Neural progenitor cell (in vitro differentiated cells): ENCODE measurements at regions not wholly inside any gene's neighbourhood (a gene's known extent, or its start where the extent isn't known, plus 50 kb on each side); places are given as distances from the start of the nearest gene placed in this dataset.

Experiments
- DNase-seq: peaks from one replicate; pipeline ENCODE4 v3.0.0-alpha.2; 2016; ENCODE audit warnings: low spot score
- H2AFZ ChIP-seq: fragments of 200-600 bp; sonication (generic); replicated peaks from 2 replicates; pipeline ENCODE4 v1.6.1; 2016; ENCODE audit warnings: antibody characterized with exemption
- H3F3A ChIP-seq: fragments of 200-600 bp; sonication (generic); 2 replicates; pipeline ENCODE4 v1.6.1; 2016; ENCODE audit warnings: antibody characterized with exemption, low read depth
- H3K27ac ChIP-seq: fragments of 200-600 bp; sonication (generic); 2 replicates; pipeline ENCODE4 v1.5.1; 2016; ENCODE audit warnings: mild to moderate bottlenecking
- H3K27me3 ChIP-seq: fragments of 200-600 bp; sonication (generic); 2 replicates; pipeline ENCODE4 v1.6.1; 2016; ENCODE audit warnings: mild to moderate bottlenecking, moderate library complexity
- H3K36me3 ChIP-seq: fragments of 200-600 bp; sonication (generic); 2 replicates; pipeline ENCODE4 v1.5.1; 2016
- H3K4me1 ChIP-seq: fragments of 200-600 bp; sonication (generic); 2 replicates; pipeline ENCODE4 v1.6.1; 2016; ENCODE audit warnings: mixed run types
- H3K4me2 ChIP-seq: fragments of 200-600 bp; sonication (generic); 2 replicates; pipeline ENCODE4 v1.6.1; 2016
- H3K4me3 ChIP-seq: fragments of 200-600 bp; sonication (generic); 2 replicates; pipeline ENCODE4 v1.5.1; 2016
- H3K79me2 ChIP-seq: fragments of 200-600 bp; sonication (generic); 2 replicates; pipeline ENCODE4 v1.6.1; 2016; ENCODE audit warnings: low read depth
- H3K9ac ChIP-seq: fragments of 200-600 bp; sonication (generic); 2 replicates; pipeline ENCODE4 v1.6.1; 2016
- H3K9me3 ChIP-seq: fragments of 200-600 bp; sonication (generic); 2 replicates; pipeline ENCODE4 v1.5.1; 2016; ENCODE audit warnings: low read depth
- H4K20me1 ChIP-seq: fragments of 200-600 bp; sonication (generic); 2 replicates; pipeline ENCODE4 v1.6.1; 2016; ENCODE audit warnings: low read depth
- H3K27ac Mint-ChIP-seq: 3 replicates; pipeline ENCODE4 v1.8.0; 2021; ENCODE audit warnings: mixed read lengths
- H3K27me3 Mint-ChIP-seq: 2 replicates; pipeline ENCODE4 v1.8.0; 2022; ENCODE audit warnings: low read depth, mild to moderate bottlenecking, inconsistent platforms, moderate library complexity, mixed read lengths; ENCODE audit not compliant: insufficient read depth
- H3K36me3 Mint-ChIP-seq: 3 replicates; pipeline ENCODE4 v1.8.0; 2021; ENCODE audit warnings: mixed read lengths
- H3K4me1 Mint-ChIP-seq: 3 replicates; pipeline ENCODE4 v1.8.0; 2021; ENCODE audit warnings: mixed read lengths
- H3K4me3 Mint-ChIP-seq: 3 replicates; pipeline ENCODE4 v1.8.0; 2021; ENCODE audit warnings: mild to moderate bottlenecking, moderate library complexity, mixed read lengths
- H3K9me3 Mint-ChIP-seq: 3 replicates; pipeline ENCODE4 v1.8.0; 2020; ENCODE audit warnings: mixed read lengths
- CTCF ChIP-seq: fragments of 200-600 bp; sonication (generic); IDR thresholded peaks from 2 replicates; pipeline ENCODE4 v1.5.1; 2017; ENCODE audit warnings: antibody characterized with exemption, mild to moderate bottlenecking
- EZH2 ChIP-seq: fragments of 200-600 bp; sonication (generic); IDR thresholded peaks from 2 replicates; pipeline ENCODE4 v1.6.1; 2017; ENCODE audit warnings: antibody characterized with exemption, mild to moderate bottlenecking, moderate library complexity
- EZH2phosphoT487 ChIP-seq: fragments of 200-600 bp; sonication (generic); IDR thresholded peaks from 2 replicates; pipeline ENCODE4 v1.6.1; 2017; ENCODE audit warnings: antibody characterized with exemption

- H3F3A ChIP-seq, result no peaks in the 10 kb centered on the region
- Mint-ChIP-seq H3K4me3 (no peak overlapping the region), H3K36me3 (no peaks in the 10 kb centered on the region), H3K4me1 (no peaks in the 10 kb centered on the region), H3K27ac (no peak overlapping the region), H3K9me3 (peaks cover 2% of the 10 kb centered on the region), H3K27me3 (no peaks in the 10 kb centered on the region)
- TF ChIP-seq CTCF, result no peak
- TF ChIP-seq EZH2phosphoT487, result no peak
- no peak for TF ChIP-seq EZH2
- no peaks in the 10 kb centered on the region for H3K36me3 ChIP-seq
- H3K9me3 ChIP-seq, result no peaks in the 10 kb centered on the region
- H3K4me2 ChIP-seq, result no peak overlapping the region
- no peak for DNase-seq
- no peaks in the 10 kb centered on the region for H3K79me2 ChIP-seq
- H3K27me3 ChIP-seq, result no peaks in the 10 kb centered on the region
- H3K9ac ChIP-seq, result no peak overlapping the region
- no peaks in the 10 kb centered on the region for H4K20me1 ChIP-seq
- no peak overlapping the region for H3K27ac ChIP-seq
- no peaks in the 10 kb centered on the region for H3K4me1 ChIP-seq
- H3K4me3 ChIP-seq, result no peak overlapping the region
- H2AFZ ChIP-seq, result no peak overlapping the region
Observed at GRCh38 chr18:78922856-78923255, 56.8 kb upstream of the SALL3 start.

- no peak overlapping the region for H3K4me3 Mint-ChIP-seq
- no peak overlapping the region for H3K4me2 ChIP-seq
- H3K27me3 ChIP-seq, result no peaks in the 10 kb centered on the region
- no peak overlapping the region for H2AFZ ChIP-seq
- H3K27ac Mint-ChIP-seq, result no peak overlapping the region
- peaks cover 3% of the 10 kb centered on the region for H3K9me3 Mint-ChIP-seq
- DNase-seq, result no peak
- H3K4me1 Mint-ChIP-seq, result no peaks in the 10 kb centered on the region
- H3K4me1 ChIP-seq, result no peaks in the 10 kb centered on the region
- H3K27ac ChIP-seq, result no peak overlapping the region
- no peaks in the 10 kb centered on the region for H3F3A ChIP-seq
- H3K4me3 ChIP-seq, result no peak overlapping the region
- H3K9me3 ChIP-seq, result no peaks in the 10 kb centered on the region
- H4K20me1 ChIP-seq, result no peaks in the 10 kb centered on the region
- no peaks in the 10 kb centered on the region for H3K36me3 ChIP-seq
- no peak overlapping the region for H3K9ac ChIP-seq
- no peak for TF ChIP-seq EZH2phosphoT487
- TF ChIP-seq CTCF, result no peak
- TF ChIP-seq EZH2, result no peak
- no peaks in the 10 kb centered on the region for H3K36me3 Mint-ChIP-seq
- H3K27me3 Mint-ChIP-seq, result no peaks in the 10 kb centered on the region
- no peaks in the 10 kb centered on the region for H3K79me2 ChIP-seq
Observed at GRCh38 chr18:78924301-78924700, 55.3 kb upstream of the SALL3 start.

- no peak overlapping the region for H2AFZ ChIP-seq
- no peak for TF ChIP-seq EZH2phosphoT487
- Mint-ChIP-seq H3K4me3 (no peak overlapping the region), H3K27ac (no peak overlapping the region), H3K9me3 (peaks cover 3% of the 10 kb centered on the region), H3K27me3 (no peaks in the 10 kb centered on the region), H3K4me1 (no peaks in the 10 kb centered on the region), H3K36me3 (no peaks in the 10 kb centered on the region)
- no peaks in the 10 kb centered on the region for H3K79me2 ChIP-seq
- no peaks in the 10 kb centered on the region for H3K9me3 ChIP-seq
- no peak overlapping the region for H3K9ac ChIP-seq
- DNase-seq, result no peak
- H3F3A ChIP-seq, result no peaks in the 10 kb centered on the region
- H3K4me3 ChIP-seq, result no peak overlapping the region
- no peak overlapping the region for H3K4me2 ChIP-seq
- no peak overlapping the region for H3K27ac ChIP-seq
- H3K36me3 ChIP-seq, result no peaks in the 10 kb centered on the region
- H3K4me1 ChIP-seq, result no peaks in the 10 kb centered on the region
- no peaks in the 10 kb centered on the region for H3K27me3 ChIP-seq
- no peaks in the 10 kb centered on the region for H4K20me1 ChIP-seq
Observed at GRCh38 chr18:78924786-78925540, 54.7 kb upstream of the SALL3 start.

- no peaks in the 10 kb centered on the region for H3K36me3 Mint-ChIP-seq
- H3K27me3 Mint-ChIP-seq, result no peaks in the 10 kb centered on the region
- Histone ChIP-seq H4K20me1 (no peaks in the 10 kb centered on the region), H3K4me3 (no peak overlapping the region), H3K27me3 (no peaks in the 10 kb centered on the region), H3K27ac (no peak overlapping the region), H3K9ac (no peak overlapping the region), H2AFZ (no peak overlapping the region), H3K9me3 (no peaks in the 10 kb centered on the region), H3F3A (no peaks in the 10 kb centered on the region), H3K79me2 (no peaks in the 10 kb centered on the region), H3K4me2 (no peak overlapping the region), H3K4me1 (no peaks in the 10 kb centered on the region), H3K36me3 (no peaks in the 10 kb centered on the region)
- no peak for DNase-seq
- no peaks in the 10 kb centered on the region for H3K4me1 Mint-ChIP-seq
- peaks cover 3% of the 10 kb centered on the region for H3K9me3 Mint-ChIP-seq
- no peak overlapping the region for H3K4me3 Mint-ChIP-seq
- no peak overlapping the region for H3K27ac Mint-ChIP-seq
- no peak for TF ChIP-seq EZH2phosphoT487
- TF ChIP-seq EZH2, result no peak
- no peak for TF ChIP-seq CTCF
Observed at GRCh38 chr18:78925557-78926242, 53.9 kb upstream of the SALL3 start.
